Testis (tissue), 2 donors: ENCODE measurements at regions not wholly inside any gene's neighbourhood (a gene's known extent, or its start where the extent isn't known, plus 50 kb on each side); places are given as distances from the start of the nearest gene placed in this dataset.
"Not testable (repeated sequence)": the region's sequence is repeated elsewhere in the genome, so short reads cannot be mapped to it uniquely, and the experiment has no call there.

ENCODE experiments used
- DNase-seq: peaks from one replicate; pipeline ENCODE4 v3.0.0-alpha.2; 2019
- H3K27ac ChIP-seq, 2 donors: fragments of 200-600 bp; sonication (generic); one replicate each; pipeline ENCODE4 v1.5.1; 2019
- H3K27me3 ChIP-seq: fragments of 200-600 bp; sonication (generic); one replicate; pipeline ENCODE4 v1.5.1; 2019
- H3K36me3 ChIP-seq: fragments of 200-600 bp; sonication (generic); one replicate; pipeline ENCODE4 v1.5.1; 2017; ENCODE audit warnings: low read depth; ENCODE audit errors: missing control alignments
- H3K4me1 ChIP-seq: fragments of 200-600 bp; sonication (generic); one replicate; pipeline ENCODE4 v1.5.1; 2019
- H3K4me3 ChIP-seq, 2 donors: fragments of 200-600 bp; sonication (generic); one replicate each; pipeline ENCODE4 v1.5.1; 2017 to 2019
- H3K9me3 ChIP-seq: fragments of 200-600 bp; sonication (generic); one replicate; pipeline ENCODE4 v1.5.1; 2017
- CTCF ChIP-seq, 3 experiments: fragments of 450-650 bp in 2 of 3; fragments of 200-600 bp in 1 of 3; sonication (generic) in 1 of 3; IDR thresholded peaks; one replicate each; pipeline ENCODE4 v1.5.1; 2016 to 2019; ENCODE audit warnings: antibody characterized with exemption in 3 of 3, mild to moderate bottlenecking in 2 of 3, moderate library complexity in 1 of 3
- POLR2A ChIP-seq: fragments of 450-650 bp; IDR thresholded peaks from one replicate; pipeline ENCODE4 v1.6.1; 2017; ENCODE audit warnings: antibody characterized with exemption, mild to moderate bottlenecking, moderate library complexity
- WGBS, 2 donors: methylation state at CpG; one replicate each; pipeline ENCODE4 v1.1.5; 2018; 5-methylcytosine and 5-hydroxymethylcytosine counted together
- intact Hi-C: fragments of 100-400 bp; cut with DNase I; formaldehyde crosslinking; loops from one replicate; pipeline ENCODE4 v1.15.1; 2023; ENCODE audit warnings: low total_unique reads

DNA sequence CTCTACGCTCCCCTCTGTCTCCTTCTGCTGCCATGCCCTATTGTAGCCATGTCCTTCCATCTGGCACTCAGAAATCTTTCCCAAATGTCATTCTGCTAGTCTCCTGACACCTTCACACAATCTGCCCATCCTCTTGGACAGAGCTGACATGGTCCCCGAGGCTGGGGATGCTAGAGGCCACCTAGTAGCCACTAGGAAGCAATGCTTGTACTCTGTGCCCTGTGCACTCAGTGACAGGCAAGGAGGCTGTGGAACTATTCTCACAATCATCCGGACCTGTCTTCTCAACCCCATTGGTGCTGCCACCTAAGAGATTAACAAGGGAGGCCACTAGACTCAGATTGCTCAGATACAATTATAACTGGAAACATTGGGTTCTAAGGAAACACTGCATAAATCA is 112.6 kb upstream of the TMEM164 start:
- intact Hi-C loops = no loop called here
- WGBS, 2 donors = 84 to 92% methylated on average over 2 of the region's 3 CpGs
- no peaks in the 10 kb centered on the region for H3K4me1 ChIP-seq

GRCh38 chrX:109890910-109891502 is 111.9 kb upstream of the TMEM164 start:
- Histone ChIP-seq H3K36me3 (no peaks in the 10 kb centered on the region), H3K27ac (no peak overlapping the region), H3K27me3 (no peaks in the 10 kb centered on the region), H3K4me3 (no peak overlapping the region), H3K9me3 (no peaks in the 10 kb centered on the region), H3K4me1 (no peaks in the 10 kb centered on the region)
- 22 to 28% methylated on average over 4 to 7 of the region's 7 CpGs for WGBS, 2 donors
- TF ChIP-seq POLR2A (no peak), CTCF (IDR thresholded peaks at IDR 0.05) (peak; percentile 43 to 64 (median 59))
- DNase-seq = peak; percentile 66
- intact Hi-C loops = no loop called here

More for the DNA sequence above, 112.6 kb upstream of the TMEM164 start:
- no peak for TF ChIP-seq CTCF (IDR thresholded peaks at IDR 0.05)
- no peak for TF ChIP-seq POLR2A
- H3K9me3 ChIP-seq = no peaks in the 10 kb centered on the region
- H3K27ac ChIP-seq = no peak overlapping the region
- H3K4me3 ChIP-seq = no peak overlapping the region
- DNase-seq = no peak
- H3K36me3 ChIP-seq = no peaks in the 10 kb centered on the region
- no peaks in the 10 kb centered on the region for H3K27me3 ChIP-seq

DNA sequence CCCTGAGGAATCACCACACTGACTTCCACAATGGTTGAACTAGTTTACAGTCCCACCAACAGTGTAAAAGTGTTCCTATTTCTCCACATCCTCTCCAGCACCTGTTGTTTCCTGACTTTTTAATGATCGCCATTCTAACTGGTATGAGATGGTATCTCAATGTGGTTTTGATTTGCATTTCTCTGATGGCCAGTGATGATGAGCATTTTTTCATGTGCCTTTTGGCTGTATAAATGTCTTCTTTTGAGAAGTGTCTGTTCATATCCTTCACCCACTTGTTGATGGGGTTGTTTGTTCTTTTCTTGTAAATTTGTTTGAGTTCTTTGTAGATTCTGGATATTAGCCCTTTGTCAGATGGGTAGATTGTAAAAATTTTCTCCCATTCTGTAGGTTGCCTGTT is 106.9 kb upstream of the TMEM164 start:
- H3K4me1 ChIP-seq, H3K4me3 ChIP-seq, H3K27me3 ChIP-seq, DNase-seq, intact Hi-C loops, H3K27ac ChIP-seq, H3K36me3 ChIP-seq, H3K9me3 ChIP-seq: not testable (repeated sequence)
- no CpG with 5 or more reads among the region's 1 CpG for WGBS, 2 donors

- Histone ChIP-seq H3K27me3 (no peaks in the 10 kb centered on the region), H3K36me3 (no peaks in the 10 kb centered on the region), H3K27ac (no peak overlapping the region), H3K9me3 (no peaks in the 10 kb centered on the region), H3K4me3 (no peak overlapping the region), H3K4me1 (no peaks in the 10 kb centered on the region)
- 75 to 81% methylated on average over 4 of the region's 4 CpGs for WGBS, 2 donors
- no peak for TF ChIP-seq POLR2A
- no peak for TF ChIP-seq CTCF (IDR thresholded peaks at IDR 0.05)
- DNase-seq = no peak
- intact Hi-C loops = loop anchor here (10.0 kb wide), 1 partner anchor 242 kb away; no protein-coding TSS in a partner anchor
Observed at GRCh38 chrX:109902665-109903064, 100.2 kb upstream of the TMEM164 start.

GRCh38 chrX:109911046-109911445 is 91.9 kb upstream of the TMEM164 start:
- Histone ChIP-seq H3K27me3 (no peaks in the 10 kb centered on the region), H3K9me3 (no peaks in the 10 kb centered on the region), H3K27ac (no peak overlapping the region), H3K4me3 (no peak overlapping the region), H3K4me1 (no peaks in the 10 kb centered on the region), H3K36me3 (no peaks in the 10 kb centered on the region)
- WGBS, 2 donors = 31 to 62% methylated on average over 1 of the region's 1 CpG
- no peak for DNase-seq
- intact Hi-C loops = no loop called here
- TF ChIP-seq POLR2A (no peak), CTCF (IDR thresholded peaks at IDR 0.05) (peak in 1 of 3 experiments; percentile 31)

GRCh38 chrX:109912993-109913392 is 89.9 kb upstream of the TMEM164 start:
- H3K27me3 ChIP-seq, intact Hi-C loops, H3K9me3 ChIP-seq, H3K4me3 ChIP-seq, DNase-seq, H3K27ac ChIP-seq, H3K36me3 ChIP-seq, H3K4me1 ChIP-seq: not testable (repeated sequence)
- 71 to 91% methylated on average over 1 of the region's 2 CpGs for WGBS, 2 donors
